Tibial nerve (tissue), 4 donors: ENCODE measurements at regions not wholly inside any gene's neighbourhood (a gene's known extent, or its start where the extent isn't known, plus 50 kb on each side); places are given as distances from the start of the nearest gene placed in this dataset.

Experiments used
- DNase-seq, 2 donors: peaks; one replicate each; pipeline ENCODE4 v3.0.0-alpha.2; 2019; ENCODE audit warnings: low spot score in 2 of 2
- H3K27ac ChIP-seq, 4 donors: fragments of 200-600 bp; sonication (generic) in 3 of 4; one replicate each; pipeline ENCODE4 v1.5.1; 2017 to 2019; ENCODE audit warnings: mild to moderate bottlenecking in 1 of 4
- H3K27me3 ChIP-seq, 2 donors: fragments of 200-600 bp; sonication (generic) in 1 of 2; one replicate each; pipeline versions ENCODE4 v1.5.1 to v1.6.0; 2017 to 2019
- H3K36me3 ChIP-seq, 3 donors: fragments of 200-600 bp; sonication (generic); one replicate each; pipeline ENCODE4 v1.5.1; 2018 to 2019
- H3K4me1 ChIP-seq, 4 donors: fragments of 200-600 bp; sonication (generic) in 3 of 4; one replicate each; pipeline ENCODE4 v1.5.1; 2017 to 2019
- H3K4me3 ChIP-seq, 4 donors: fragments of 200-600 bp; sonication (generic) in 3 of 4; one replicate each; pipeline ENCODE4 v1.5.1; 2017 to 2019; ENCODE audit warnings: mild to moderate bottlenecking in 1 of 4, moderate library complexity in 1 of 4
- H3K9me3 ChIP-seq, 4 donors: fragments of 200-600 bp; sonication (generic) in 3 of 4; one replicate each; pipeline ENCODE4 v1.5.1; 2017 to 2019
- EP300 ChIP-seq, 2 donors: sonication (generic); formaldehyde crosslinking; IDR thresholded peaks; one replicate each; pipeline ENCODE4 v1.6.1; 2017; ENCODE audit warnings: antibody characterized with exemption in 2 of 2, mild to moderate bottlenecking in 1 of 2
- POLR2A ChIP-seq, 2 donors: fragments of 450-650 bp; IDR thresholded peaks; one replicate each; pipeline ENCODE4 v1.6.1; 2017; ENCODE audit warnings: antibody characterized with exemption in 2 of 2, mild to moderate bottlenecking in 2 of 2, moderate library complexity in 2 of 2
- WGBS, 2 donors: methylation state at CpG; one replicate each; pipeline ENCODE4 v1.1.5; 2018; 5-methylcytosine and 5-hydroxymethylcytosine counted together
- TF ChIP-seq, protein P1 (sequence below), 5 experiments: fragments of 200-600 bp in 3 of 5; fragments of 450-650 bp in 2 of 5; sonication (generic) in 3 of 5; IDR thresholded peaks; one replicate each; pipeline ENCODE4 v1.5.1; 2016 to 2019; ENCODE audit warnings: antibody characterized with exemption in 5 of 5, mild to moderate bottlenecking in 3 of 5, moderate library complexity in 2 of 5

GRCh38 chr2:228690681-228691080, 509.2 kb upstream of the SPHKAP start:
- Histone ChIP-seq H3K36me3 (no peaks in the 10 kb centered on the region), H3K4me3 (no peak overlapping the region), H3K27me3 (no peaks in the 10 kb centered on the region), H3K4me1 (no peaks in the 10 kb centered on the region), H3K27ac (no peak overlapping the region), H3K9me3 (peaks cover 0 to 2% (median 0%) of the 10 kb centered on the region in 4 donors)
- DNase-seq = no peak
- TF ChIP-seq EP300 (IDR thresholded peaks at IDR 0.05) (no peak), POLR2A (IDR thresholded peaks at IDR 0.05) (no peak)
- TF ChIP-seq, protein P1, sequence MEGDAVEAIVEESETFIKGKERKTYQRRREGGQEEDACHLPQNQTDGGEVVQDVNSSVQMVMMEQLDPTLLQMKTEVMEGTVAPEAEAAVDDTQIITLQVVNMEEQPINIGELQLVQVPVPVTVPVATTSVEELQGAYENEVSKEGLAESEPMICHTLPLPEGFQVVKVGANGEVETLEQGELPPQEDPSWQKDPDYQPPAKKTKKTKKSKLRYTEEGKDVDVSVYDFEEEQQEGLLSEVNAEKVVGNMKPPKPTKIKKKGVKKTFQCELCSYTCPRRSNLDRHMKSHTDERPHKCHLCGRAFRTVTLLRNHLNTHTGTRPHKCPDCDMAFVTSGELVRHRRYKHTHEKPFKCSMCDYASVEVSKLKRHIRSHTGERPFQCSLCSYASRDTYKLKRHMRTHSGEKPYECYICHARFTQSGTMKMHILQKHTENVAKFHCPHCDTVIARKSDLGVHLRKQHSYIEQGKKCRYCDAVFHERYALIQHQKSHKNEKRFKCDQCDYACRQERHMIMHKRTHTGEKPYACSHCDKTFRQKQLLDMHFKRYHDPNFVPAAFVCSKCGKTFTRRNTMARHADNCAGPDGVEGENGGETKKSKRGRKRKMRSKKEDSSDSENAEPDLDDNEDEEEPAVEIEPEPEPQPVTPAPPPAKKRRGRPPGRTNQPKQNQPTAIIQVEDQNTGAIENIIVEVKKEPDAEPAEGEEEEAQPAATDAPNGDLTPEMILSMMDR (IDR thresholded peaks at IDR 0.05) = no peak
- 47 to 51% methylated on average over 7 of the region's 7 CpGs for WGBS, 2 donors

- Histone ChIP-seq H3K9me3 (no peaks in the 10 kb centered on the region), H3K4me1 (no peaks in the 10 kb centered on the region), H3K27ac (no peak overlapping the region), H3K27me3 (no peaks in the 10 kb centered on the region), H3K36me3 (no peaks in the 10 kb centered on the region), H3K4me3 (no peak overlapping the region)
- 24 to 25% methylated on average over 7 of the region's 7 CpGs for WGBS, 2 donors
- TF ChIP-seq, protein P1 (IDR thresholded peaks at IDR 0.05) = no peak
- DNase-seq = no peak
Measured at GRCh38 chr2:228689053-228689452, 507.6 kb upstream of the SPHKAP start.

GRCh38 chr2:228688007-228688645, 506.6 kb upstream of the SPHKAP start:
- no peak for DNase-seq
- no peak overlapping the region for H3K4me3 ChIP-seq
- H3K9me3 ChIP-seq = no peaks in the 10 kb centered on the region
- TF ChIP-seq POLR2A (IDR thresholded peaks at IDR 0.05) (no peak), EP300 (IDR thresholded peaks at IDR 0.05) (no peak)
- TF ChIP-seq, protein P1 (IDR thresholded peaks at IDR 0.05) = no peak
- H3K27me3 ChIP-seq = no peaks in the 10 kb centered on the region
- H3K36me3 ChIP-seq = no peaks in the 10 kb centered on the region
- no peak overlapping the region for H3K27ac ChIP-seq
- 80 to 86% methylated on average over 5 of the region's 5 CpGs for WGBS, 2 donors
- H3K4me1 ChIP-seq = no peaks in the 10 kb centered on the region

DNA sequence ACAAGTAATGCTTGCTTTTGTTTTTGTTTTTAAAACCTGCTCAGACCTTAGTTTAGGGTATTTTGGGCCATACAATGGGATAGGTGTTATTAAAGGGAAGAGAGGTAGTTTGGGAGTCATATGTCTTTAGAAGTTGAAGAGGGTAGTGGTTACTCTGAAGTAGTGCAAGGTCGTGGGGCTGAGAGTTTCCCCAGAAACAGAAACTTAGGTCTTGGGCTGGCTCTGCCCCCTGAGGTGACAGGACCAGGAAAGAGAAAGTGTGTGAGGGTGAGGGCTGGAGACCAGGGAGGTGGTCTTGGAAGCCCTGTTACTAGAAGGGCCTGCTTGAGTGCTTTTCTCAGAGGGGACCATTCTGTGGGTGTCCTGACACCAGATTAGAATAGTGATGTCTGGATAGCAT, 500.5 kb upstream of the SPHKAP start:
- H3K4me3 ChIP-seq = no peak overlapping the region
- no peaks in the 10 kb centered on the region for H3K9me3 ChIP-seq
- 56 to 64% methylated on average over 1 of the region's 1 CpG for WGBS, 2 donors
- no peak overlapping the region for H3K27ac ChIP-seq
- no peaks in the 10 kb centered on the region for H3K4me1 ChIP-seq
- DNase-seq = no peak
- H3K36me3 ChIP-seq = no peaks in the 10 kb centered on the region
- H3K27me3 ChIP-seq = no peaks in the 10 kb centered on the region
- TF ChIP-seq, protein P1 (IDR thresholded peaks at IDR 0.05) = no peak
- TF ChIP-seq EP300 (IDR thresholded peaks at IDR 0.05) = no peak
- TF ChIP-seq POLR2A (IDR thresholded peaks at IDR 0.05) = no peak

GRCh38 chr2:228681426-228681825, 499.9 kb upstream of the SPHKAP start:
- Histone ChIP-seq H3K36me3 (no peaks in the 10 kb centered on the region), H3K4me3 (no peak overlapping the region), H3K27ac (no peak overlapping the region), H3K4me1 (no peaks in the 10 kb centered on the region), H3K9me3 (no peaks in the 10 kb centered on the region), H3K27me3 (no peaks in the 10 kb centered on the region)
- no peak for DNase-seq
- 32 to 33% methylated on average over 5 of the region's 5 CpGs for WGBS, 2 donors
- no peak for TF ChIP-seq EP300 (IDR thresholded peaks at IDR 0.05)
- TF ChIP-seq, protein P1 (IDR thresholded peaks at IDR 0.05) = peak; percentile 10 to 57 (median 30)
